Activated CD4-positive, alpha-beta T cell treated with anti-CD3 and anti-CD28 coated beads, Interleukin-2, amount 50 U/mL, for 48 hours (primary cell): ENCODE measurements at regions not wholly inside any gene's neighbourhood (a gene's known extent, or its start where the extent isn't known, plus 50 kb on each side); places are given as distances from the start of the nearest gene placed in this dataset.
A peak's percentile ranks its signal among the peaks of the same experiment; 100 is the strongest.

Experiments used
- DNase-seq, 2 experiments: peaks; one replicate each; pipeline ENCODE4 v3.0.0-alpha.2; 2020

- no peak for DNase-seq
Observed at GRCh38 chr4:37126051-37126450, 118.5 kb upstream of the NWD2 start.

- DNase-seq, result no peak
Observed at GRCh38 chr4:37130465-37130864, 114.1 kb upstream of the NWD2 start.

GRCh38 chr4:37132351-37132974 is 112.1 kb upstream of the NWD2 start:
- no peak for DNase-seq

GRCh38 chr4:37132975-37133360 is 111.6 kb upstream of the NWD2 start:
- DNase-seq, result no peak

GRCh38 chr4:37138019-37138653 is 106.4 kb upstream of the NWD2 start:
- no peak for DNase-seq

GRCh38 chr4:37138789-37139188 is 105.8 kb upstream of the NWD2 start:
- DNase-seq, result no peak

- DNase-seq, result no peak
Observed at GRCh38 chr4:37139987-37140386, 104.6 kb upstream of the NWD2 start.

GRCh38 chr4:37146260-37146659 is 98.3 kb upstream of the NWD2 start:
- DNase-seq, result no peak

GRCh38 chr4:37157476-37158167 is 86.9 kb upstream of the NWD2 start:
- no peak for DNase-seq

- DNase-seq, result no peak
Observed at GRCh38 chr4:37160653-37161052, 83.9 kb upstream of the NWD2 start.

- DNase-seq, result no peak
Observed at GRCh38 chr4:37165844-37166243, 78.7 kb upstream of the NWD2 start.

GRCh38 chr4:37169956-37170355 is 74.6 kb upstream of the NWD2 start:
- DNase-seq, result no peak

- peak in 1 of 2 experiments; percentile 3 for DNase-seq
Observed at GRCh38 chr4:37188100-37188499, 56.4 kb upstream of the NWD2 start.
